GM10266 (cell line): ENCODE measurements at regions not wholly inside any gene's neighbourhood (a gene's known extent, or its start where the extent isn't known, plus 50 kb on each side); places are given as distances from the start of the nearest gene placed in this dataset.
"Not testable (repeated sequence)": the region's sequence is repeated elsewhere in the genome, so short reads cannot be mapped to it uniquely, and the experiment has no call there.

Experiments used
- DNase-seq: peaks from one replicate; pipeline ENCODE4 v3.0.0; 2012; ENCODE audit errors: extremely low spot score
- CTCF ChIP-seq: IDR thresholded peaks from 2 replicates; pipeline ENCODE4 v1.5.1; 2012; ENCODE audit warnings: mild to moderate bottlenecking, low read depth; ENCODE audit not compliant: control insufficient read depth, insufficient read depth; ENCODE audit errors: missing control alignments

- no peak for DNase-seq
- TF ChIP-seq CTCF = no peak
These were observed 88.0 kb upstream of the OSBPL11 start for GRCh38 chr3:125683067-125683829.

- DNase-seq = no peak
- peak; percentile 40 for TF ChIP-seq CTCF
These were observed 88.9 kb upstream of the OSBPL11 start for GRCh38 chr3:125684199-125684598.

GRCh38 chr3:125685741-125686140, 90.4 kb upstream of the OSBPL11 start:
- not testable (repeated sequence) for DNase-seq

- no peak for TF ChIP-seq CTCF
- no peak for DNase-seq
These were observed 97.1 kb upstream of the OSBPL11 start for GRCh38 chr3:125692361-125692760.

GRCh38 chr3:125693887-125694286, 98.6 kb upstream of the OSBPL11 start:
- DNase-seq = no peak
- TF ChIP-seq CTCF = no peak

- DNase-seq = no peak
- TF ChIP-seq CTCF = no peak
These were observed 99.5 kb upstream of the OSBPL11 start for GRCh38 chr3:125694761-125695294.

- no peak for TF ChIP-seq CTCF
These were observed 100.4 kb upstream of the OSBPL11 start for GRCh38 chr3:125695688-125696087.

GRCh38 chr3:125697126-125697525, 101.8 kb upstream of the OSBPL11 start:
- not testable (repeated sequence) for DNase-seq

More at GRCh38 chr3:125695688-125696087, 100.4 kb upstream of the OSBPL11 start:
- DNase-seq = no peak
